NB4 (cell line): ENCODE measurements at regions not wholly inside any gene's neighbourhood (a gene's known extent, or its start where the extent isn't known, plus 50 kb on each side); places are given as distances from the start of the nearest gene placed in this dataset.

Experiments used
- DNase-seq: peaks from one replicate; pipeline ENCODE4 v3.0.0; 2010; ENCODE audit warnings: low read depth
- H3K4me3 ChIP-seq: one replicate; pipeline ENCODE4 v1.5.1; 2011; ENCODE audit warnings: mild to moderate bottlenecking, low read depth, low read length, moderate library complexity
- MYC ChIP-seq: IDR thresholded peaks from 2 replicates; pipeline ENCODE4 v1.6.1; 2011; ENCODE audit warnings: low read depth, low read length
- POLR2A ChIP-seq: IDR thresholded peaks from 2 replicates; pipeline ENCODE4 v1.6.1; 2011; ENCODE audit warnings: mild to moderate bottlenecking; ENCODE audit not compliant: insufficient read length; ENCODE audit errors: extremely low read depth
- TF ChIP-seq, protein P1 (sequence below): IDR thresholded peaks from one replicate; pipeline ENCODE4 v1.5.1; 2012; ENCODE audit warnings: low read depth, low read length
- TF ChIP-seq, protein P2 (sequence below): IDR thresholded peaks from 2 replicates; pipeline ENCODE4 v1.6.1; 2011; ENCODE audit warnings: low read depth, low read length

DNA sequence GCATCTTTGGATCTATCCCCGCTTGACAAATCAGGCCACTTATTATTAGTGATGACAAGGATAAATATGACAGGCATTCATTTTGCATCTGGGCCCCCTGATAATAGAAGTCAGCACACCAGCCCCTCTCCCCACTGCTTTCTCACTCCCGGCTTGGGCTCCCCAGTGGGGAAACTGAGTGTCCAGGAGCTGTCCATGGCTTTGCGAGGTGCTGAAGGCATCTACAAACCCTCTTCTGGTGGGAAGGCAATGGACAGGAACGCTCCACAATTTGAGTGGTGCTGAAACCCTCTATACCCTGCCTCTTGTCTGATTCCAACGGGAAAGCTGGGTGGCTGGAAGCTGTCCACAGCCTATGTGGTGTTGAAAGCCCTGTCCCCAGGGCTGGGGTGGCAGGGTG lies 61.7 kb upstream of the PCBD1 start:
- DNase-seq = no peak
- no peak overlapping the region for H3K4me3 ChIP-seq
- TF ChIP-seq, protein P1, sequence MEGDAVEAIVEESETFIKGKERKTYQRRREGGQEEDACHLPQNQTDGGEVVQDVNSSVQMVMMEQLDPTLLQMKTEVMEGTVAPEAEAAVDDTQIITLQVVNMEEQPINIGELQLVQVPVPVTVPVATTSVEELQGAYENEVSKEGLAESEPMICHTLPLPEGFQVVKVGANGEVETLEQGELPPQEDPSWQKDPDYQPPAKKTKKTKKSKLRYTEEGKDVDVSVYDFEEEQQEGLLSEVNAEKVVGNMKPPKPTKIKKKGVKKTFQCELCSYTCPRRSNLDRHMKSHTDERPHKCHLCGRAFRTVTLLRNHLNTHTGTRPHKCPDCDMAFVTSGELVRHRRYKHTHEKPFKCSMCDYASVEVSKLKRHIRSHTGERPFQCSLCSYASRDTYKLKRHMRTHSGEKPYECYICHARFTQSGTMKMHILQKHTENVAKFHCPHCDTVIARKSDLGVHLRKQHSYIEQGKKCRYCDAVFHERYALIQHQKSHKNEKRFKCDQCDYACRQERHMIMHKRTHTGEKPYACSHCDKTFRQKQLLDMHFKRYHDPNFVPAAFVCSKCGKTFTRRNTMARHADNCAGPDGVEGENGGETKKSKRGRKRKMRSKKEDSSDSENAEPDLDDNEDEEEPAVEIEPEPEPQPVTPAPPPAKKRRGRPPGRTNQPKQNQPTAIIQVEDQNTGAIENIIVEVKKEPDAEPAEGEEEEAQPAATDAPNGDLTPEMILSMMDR = no peak
- TF ChIP-seq POLR2A = no peak
- TF ChIP-seq MYC = no peak
- TF ChIP-seq, protein P2, sequence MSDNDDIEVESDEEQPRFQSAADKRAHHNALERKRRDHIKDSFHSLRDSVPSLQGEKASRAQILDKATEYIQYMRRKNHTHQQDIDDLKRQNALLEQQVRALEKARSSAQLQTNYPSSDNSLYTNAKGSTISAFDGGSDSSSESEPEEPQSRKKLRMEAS = no peak

DNA sequence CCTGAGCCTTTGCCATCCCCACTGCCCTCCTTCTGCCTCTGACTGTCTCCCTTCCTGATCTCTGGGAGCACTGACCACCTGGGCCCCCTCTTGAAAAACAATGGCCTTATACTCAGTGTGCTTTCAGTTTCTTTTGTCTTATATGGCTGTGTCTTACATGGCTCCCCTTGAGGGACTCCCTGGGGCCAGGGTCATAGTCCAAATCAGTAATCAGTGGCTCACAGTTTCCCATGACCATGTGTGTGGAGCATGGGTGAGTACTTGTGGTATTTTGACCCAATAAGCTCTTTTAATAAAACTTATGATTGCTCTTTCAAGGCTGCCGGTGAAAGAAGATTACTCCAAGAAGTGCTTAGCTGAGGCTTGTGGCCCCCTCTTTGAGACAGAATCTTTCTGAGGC lies 62.4 kb upstream of the PCBD1 start:
- TF ChIP-seq POLR2A (no peak), MYC (no peak)
- TF ChIP-seq, protein P2 = no peak
- TF ChIP-seq, protein P1 = no peak

DNA sequence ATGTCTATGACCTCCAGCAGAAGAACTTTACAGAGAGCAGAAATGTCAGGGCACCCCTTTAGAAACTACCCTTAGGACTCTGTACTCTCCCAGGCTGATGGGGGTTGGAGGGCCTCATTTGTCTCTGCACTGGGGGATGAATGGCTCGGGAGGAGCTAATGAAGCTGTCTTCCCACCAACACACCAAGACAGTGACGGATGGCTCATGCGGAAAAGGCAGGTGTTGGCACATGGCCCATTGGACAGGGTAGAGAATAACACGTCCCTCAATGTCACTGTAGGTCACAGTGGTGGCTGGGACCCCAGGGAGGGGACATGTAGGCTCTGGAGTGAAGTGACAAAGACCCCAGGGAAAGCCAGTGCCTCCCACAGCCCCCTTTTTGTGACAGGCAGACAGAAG lies 64.0 kb upstream of the PCBD1 start:
- TF ChIP-seq POLR2A (no peak), MYC (no peak)
- TF ChIP-seq, protein P2 = no peak
- TF ChIP-seq, protein P1 = no peak
- no peak for DNase-seq
- H3K4me3 ChIP-seq = no peak overlapping the region

More for the DNA sequence above, 62.4 kb upstream of the PCBD1 start:
- no peak for DNase-seq
- no peak overlapping the region for H3K4me3 ChIP-seq

DNA sequence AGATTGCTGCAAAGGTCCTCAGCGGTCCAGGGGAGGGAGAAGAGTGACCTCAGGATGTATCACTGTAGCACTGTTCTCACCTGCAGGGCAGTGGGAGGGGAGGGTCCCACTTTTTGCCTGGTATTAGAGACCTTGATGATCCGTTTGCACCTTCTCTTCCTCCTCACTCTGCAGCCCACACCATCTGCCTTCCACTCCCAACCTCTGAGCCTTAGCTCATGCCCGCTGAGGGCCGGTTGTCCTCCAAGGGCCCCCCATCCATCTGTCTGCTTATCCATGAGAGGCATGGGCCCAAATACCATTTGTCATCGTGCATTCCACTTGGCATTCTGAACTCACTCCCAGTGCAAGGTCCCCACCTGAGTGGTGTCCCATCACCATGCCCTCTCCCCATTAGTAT lies 64.6 kb upstream of the PCBD1 start:
- TF ChIP-seq, protein P2 = no peak
- TF ChIP-seq, protein P1 = no peak
- no peak for TF ChIP-seq POLR2A
- no peak for TF ChIP-seq MYC
- no peak overlapping the region for H3K4me3 ChIP-seq
- no peak for DNase-seq

DNA sequence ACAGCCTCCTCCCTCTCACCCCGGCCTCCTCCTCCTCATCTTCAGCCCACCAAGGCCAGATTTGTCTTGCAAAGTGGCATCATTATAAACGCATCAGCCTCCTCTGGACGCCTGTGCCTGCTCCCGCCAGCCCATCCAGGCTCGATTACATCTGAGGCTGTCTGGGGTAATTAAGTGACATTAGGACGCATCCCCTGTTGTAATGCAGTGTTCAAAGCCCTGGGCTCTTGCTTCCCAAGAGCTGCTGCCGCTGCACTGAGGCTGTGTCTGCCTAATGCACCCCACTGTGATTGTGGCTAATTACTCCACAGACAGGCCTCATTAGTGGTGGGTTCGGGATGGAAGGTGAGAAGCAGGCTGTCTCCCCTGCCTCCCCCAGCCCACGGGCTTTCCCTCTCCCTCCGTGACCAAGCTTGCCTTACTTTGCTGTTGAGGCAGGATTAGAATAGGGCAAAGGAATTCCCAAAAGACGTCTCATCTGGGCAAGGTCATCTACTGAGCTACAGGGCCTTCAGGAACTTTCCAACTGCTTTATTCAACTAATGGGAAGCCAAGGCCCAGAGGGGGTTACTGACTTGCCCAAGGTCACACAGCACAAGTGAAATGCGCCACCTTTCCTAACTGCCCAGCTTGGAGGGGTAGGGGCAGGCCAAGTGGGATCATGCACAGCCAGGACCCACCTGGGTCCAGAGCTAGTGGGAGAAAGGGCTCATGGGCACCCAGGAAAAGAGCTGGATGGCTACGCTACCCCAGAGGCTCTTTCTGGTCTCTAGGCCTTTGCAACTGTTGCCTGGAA lies 66.2 kb upstream of the PCBD1 start:
- no peak for DNase-seq
- TF ChIP-seq, protein P1 = no peak
- TF ChIP-seq POLR2A (no peak), MYC (no peak)
- TF ChIP-seq, protein P2 = no peak
- H3K4me3 ChIP-seq = no peak overlapping the region
